ENCODE measurements at regions not wholly inside any gene's neighbourhood (a gene's known extent, or its start where the extent isn't known, plus 50 kb on each side); places are given as distances from the start of the nearest gene placed in this dataset.

GRCh38 chr6:130683761-130684517 lies 143.3 kb upstream of the SMLR1 start:
- TF ChIP-seq POLR2AphosphoS5 (IDR thresholded peaks at IDR 0.05; ENCODE audit: low read depth, low read length), result no peak
- TF ChIP-seq, protein P1, sequence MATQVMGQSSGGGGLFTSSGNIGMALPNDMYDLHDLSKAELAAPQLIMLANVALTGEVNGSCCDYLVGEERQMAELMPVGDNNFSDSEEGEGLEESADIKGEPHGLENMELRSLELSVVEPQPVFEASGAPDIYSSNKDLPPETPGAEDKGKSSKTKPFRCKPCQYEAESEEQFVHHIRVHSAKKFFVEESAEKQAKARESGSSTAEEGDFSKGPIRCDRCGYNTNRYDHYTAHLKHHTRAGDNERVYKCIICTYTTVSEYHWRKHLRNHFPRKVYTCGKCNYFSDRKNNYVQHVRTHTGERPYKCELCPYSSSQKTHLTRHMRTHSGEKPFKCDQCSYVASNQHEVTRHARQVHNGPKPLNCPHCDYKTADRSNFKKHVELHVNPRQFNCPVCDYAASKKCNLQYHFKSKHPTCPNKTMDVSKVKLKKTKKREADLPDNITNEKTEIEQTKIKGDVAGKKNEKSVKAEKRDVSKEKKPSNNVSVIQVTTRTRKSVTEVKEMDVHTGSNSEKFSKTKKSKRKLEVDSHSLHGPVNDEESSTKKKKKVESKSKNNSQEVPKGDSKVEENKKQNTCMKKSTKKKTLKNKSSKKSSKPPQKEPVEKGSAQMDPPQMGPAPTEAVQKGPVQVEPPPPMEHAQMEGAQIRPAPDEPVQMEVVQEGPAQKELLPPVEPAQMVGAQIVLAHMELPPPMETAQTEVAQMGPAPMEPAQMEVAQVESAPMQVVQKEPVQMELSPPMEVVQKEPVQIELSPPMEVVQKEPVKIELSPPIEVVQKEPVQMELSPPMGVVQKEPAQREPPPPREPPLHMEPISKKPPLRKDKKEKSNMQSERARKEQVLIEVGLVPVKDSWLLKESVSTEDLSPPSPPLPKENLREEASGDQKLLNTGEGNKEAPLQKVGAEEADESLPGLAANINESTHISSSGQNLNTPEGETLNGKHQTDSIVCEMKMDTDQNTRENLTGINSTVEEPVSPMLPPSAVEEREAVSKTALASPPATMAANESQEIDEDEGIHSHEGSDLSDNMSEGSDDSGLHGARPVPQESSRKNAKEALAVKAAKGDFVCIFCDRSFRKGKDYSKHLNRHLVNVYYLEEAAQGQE (IDR thresholded peaks at IDR 0.05; ENCODE audit: insufficient read depth in 1 of 2, low read depth in 2 of 2, low read length in 2 of 2), result no peak
- no peak for TF ChIP-seq SIN3A (IDR thresholded peaks at IDR 0.05; ENCODE audit: borderline replicate concordance, insufficient read depth, low read length)
- TF ChIP-seq FOXP2 (optimal IDR thresholded peaks at IDR 0.05; ENCODE audit: borderline replicate concordance, extremely low read depth, extremely low read length, insufficient read depth), result no peak
- TF ChIP-seq TAF1 (IDR thresholded peaks at IDR 0.05; ENCODE audit: borderline replicate concordance, insufficient read depth, low read length), result no peak

- TF ChIP-seq SIN3A (IDR thresholded peaks at IDR 0.05; ENCODE audit: borderline replicate concordance, insufficient read depth, low read length), result no peak
- TF ChIP-seq, protein P1 (IDR thresholded peaks at IDR 0.05; ENCODE audit: insufficient read depth in 1 of 2, low read depth in 2 of 2, low read length in 2 of 2), result no peak
- no peak for TF ChIP-seq TAF1 (IDR thresholded peaks at IDR 0.05; ENCODE audit: borderline replicate concordance, insufficient read depth, low read length)
- TF ChIP-seq FOXP2 (optimal IDR thresholded peaks at IDR 0.05; ENCODE audit: borderline replicate concordance, extremely low read depth, extremely low read length, insufficient read depth), result no peak
Measured at GRCh38 chr6:130692659-130693058, 134.5 kb upstream of the SMLR1 start.

DNA sequence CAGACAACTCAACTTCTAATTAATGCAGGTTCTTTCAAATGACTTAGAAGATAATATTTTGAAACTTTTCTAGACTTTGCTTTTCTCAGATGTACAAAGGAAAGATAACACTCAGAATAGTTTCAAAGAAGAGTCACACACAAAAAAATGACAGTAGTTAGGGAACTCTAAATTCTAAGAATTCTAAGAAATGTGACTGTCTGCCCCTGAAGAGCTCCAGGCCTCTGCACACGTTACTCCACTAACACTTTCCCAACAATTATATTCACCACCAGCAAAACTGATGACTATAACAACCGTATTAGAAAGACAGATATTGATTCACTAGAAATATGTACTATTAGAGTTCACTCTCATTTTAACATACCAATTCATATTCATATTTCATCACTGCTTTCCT lies 133.3 kb upstream of the SMLR1 start:
- TF ChIP-seq, protein P1 (IDR thresholded peaks at IDR 0.05; ENCODE audit: insufficient read depth in 1 of 2, low read depth in 2 of 2, low read length in 2 of 2), result no peak
- TF ChIP-seq SIN3A (IDR thresholded peaks at IDR 0.05; ENCODE audit: borderline replicate concordance, insufficient read depth, low read length), result no peak
- TF ChIP-seq FOXP2 (optimal IDR thresholded peaks at IDR 0.05; ENCODE audit: borderline replicate concordance, extremely low read depth, extremely low read length, insufficient read depth), result no peak
- TF ChIP-seq POLR2AphosphoS5 (IDR thresholded peaks at IDR 0.05; ENCODE audit: low read depth, low read length), result no peak
- TF ChIP-seq TAF1 (IDR thresholded peaks at IDR 0.05; ENCODE audit: borderline replicate concordance, insufficient read depth, low read length), result no peak

DNA sequence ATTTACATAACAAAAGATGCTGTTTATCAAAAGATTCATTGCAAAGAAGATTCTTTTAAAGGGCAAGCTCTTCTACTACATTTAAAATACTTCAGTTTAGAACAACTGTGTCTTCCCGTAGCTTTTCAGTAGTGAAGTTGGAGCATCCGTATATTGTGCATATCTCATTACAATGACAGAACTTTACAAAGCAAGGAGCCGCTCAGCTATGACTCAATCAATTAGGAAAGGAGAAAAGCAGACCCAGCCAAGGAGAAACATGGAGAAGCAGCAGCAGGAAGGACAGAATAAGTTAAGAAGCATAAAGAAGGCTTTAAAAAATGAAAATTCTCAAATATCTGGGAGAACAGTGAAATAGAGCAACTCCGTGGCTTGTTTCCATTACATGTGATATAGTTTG lies 132.6 kb upstream of the SMLR1 start:
- TF ChIP-seq SIN3A (IDR thresholded peaks at IDR 0.05; ENCODE audit: borderline replicate concordance, insufficient read depth, low read length) (no peak), TAF1 (IDR thresholded peaks at IDR 0.05; ENCODE audit: borderline replicate concordance, insufficient read depth, low read length) (no peak), POLR2AphosphoS5 (IDR thresholded peaks at IDR 0.05; ENCODE audit: low read depth, low read length) (no peak), FOXP2 (optimal IDR thresholded peaks at IDR 0.05; ENCODE audit: borderline replicate concordance, extremely low read depth, extremely low read length, insufficient read depth) (no peak)
- TF ChIP-seq, protein P1 (IDR thresholded peaks at IDR 0.05; ENCODE audit: insufficient read depth in 1 of 2, low read depth in 2 of 2, low read length in 2 of 2), result no peak

Data from PFSK-1 (cell line).